A673 (cell line): ENCODE measurements at regions not wholly inside any gene's neighbourhood (a gene's known extent, or its start where the extent isn't known, plus 50 kb on each side); places are given as distances from the start of the nearest gene placed in this dataset.

ENCODE experiments used
- BruUV-seq: library from RNA; stranded (reverse); fragments of 400-500 nt; replicated peaks from 2 replicates; lab custom pipeline; 2021; lab: Mats Ljungman, UMichigan
- CTCF ChIA-PET: fragments of 300-600 bp; sonication (Branson Sonifier 250); formaldehyde crosslinking; loops from one replicate; lab custom pipeline; 2022; ENCODE audit warnings: antibody characterized with exemption; lab: Charles Lee
- POLR2A ChIA-PET: fragments of 300-600 bp; sonication (Branson Sonifier 250); formaldehyde crosslinking; loops from one replicate; lab custom pipeline; 2022; ENCODE audit warnings: antibody characterized with exemption; ENCODE audit not compliant: low non-redundant PET; lab: Charles Lee
- DNase-seq: peaks from one replicate; pipeline ENCODE4 v3.0.0-alpha.2; 2015; ENCODE audit warnings: low spot score
- H3K27ac ChIP-seq: fragments of 200-600 bp; sonication (generic); 2 replicates; pipeline ENCODE4 v1.5.1; 2016; ENCODE audit warnings: mixed run types, low read depth, mild to moderate bottlenecking, mixed read lengths, antibody characterized with exemption, low read length; ENCODE audit not compliant: poor library complexity, severe bottlenecking
- H3K27me3 ChIP-seq: fragments of 200-600 bp; sonication (generic); replicated peaks from 2 replicates; pipeline ENCODE4 v1.6.1; 2017; ENCODE audit warnings: mixed run types, low read depth, mild to moderate bottlenecking, mixed read lengths, antibody characterized with exemption, low read length; ENCODE audit not compliant: insufficient read depth, poor library complexity
- H3K36me3 ChIP-seq: fragments of 200-600 bp; sonication (generic); 2 replicates; pipeline ENCODE4 v1.6.1; 2016; ENCODE audit warnings: mixed run types, mild to moderate bottlenecking, mixed read lengths, antibody characterized with exemption, low read length; ENCODE audit not compliant: insufficient read depth, poor library complexity, severe bottlenecking
- H3K4me1 ChIP-seq: fragments of 200-600 bp; sonication (generic); 2 replicates; pipeline ENCODE4 v1.6.1; 2017; ENCODE audit warnings: mixed run types, mild to moderate bottlenecking, mixed read lengths, antibody characterized with exemption, low read length; ENCODE audit not compliant: insufficient read depth, poor library complexity, severe bottlenecking
- H3K4me3 ChIP-seq: fragments of 200-600 bp; sonication (generic); 2 replicates; pipeline ENCODE4 v1.5.1; 2016; ENCODE audit warnings: low read depth, mixed run types, mild to moderate bottlenecking, mixed read lengths, low read length; ENCODE audit not compliant: poor library complexity, severe bottlenecking
- H3K9me3 ChIP-seq: fragments of 200-600 bp; sonication (generic); 2 replicates; pipeline ENCODE4 v1.6.1; 2016; ENCODE audit warnings: mixed run types, low read depth, mild to moderate bottlenecking, mixed read lengths, antibody characterized with exemption, low read length; ENCODE audit not compliant: poor library complexity, severe bottlenecking
- CTCF ChIP-seq: fragments of 300-800, 200-600 bp; sonication (generic); conservative IDR thresholded peaks from 2 replicates; pipeline ENCODE4 v1.5.1; 2017; ENCODE audit warnings: low read depth, mild to moderate bottlenecking, antibody characterized with exemption, low read length, moderate library complexity, mixed read lengths
- EZH2 ChIP-seq: fragments of 200-600 bp; sonication (generic); IDR thresholded peaks from 2 replicates; pipeline ENCODE4 v1.6.1; 2017; ENCODE audit warnings: borderline replicate concordance, low read depth, mild to moderate bottlenecking, mixed read lengths, antibody characterized with exemption, low read length; ENCODE audit not compliant: poor library complexity, severe bottlenecking
- intact Hi-C: fragments of 100-400 bp; cut with micrococcal nuclease; formaldehyde crosslinking; loops from one replicate; pipeline ENCODE4 v1.10.0; 2022; ENCODE audit not compliant: unreplicated experiment

- Histone ChIP-seq H3K4me3 (no peak overlapping the region), H3K27me3 (no peaks in the 10 kb centered on the region), H3K9me3 (peaks cover 4% of the 10 kb centered on the region), H3K4me1 (peaks cover 21% of the 10 kb centered on the region), H3K27ac (peak overlapping the region; percentile 30), H3K36me3 (no peaks in the 10 kb centered on the region)
- BruUV-seq = no TSS peak
- ChIA-PET POLR2A (no interaction called here), CTCF (no interaction called here)
- no peak for TF ChIP-seq EZH2
- TF ChIP-seq CTCF = no peak
- intact Hi-C loops = no loop called here
- DNase-seq = no peak
Observed at GRCh38 chr3:34948517-34948916, 690.8 kb upstream of the ARPP21 start.

GRCh38 chr3:34955680-34956079 lies 683.6 kb upstream of the ARPP21 start:
- BruUV-seq = no TSS peak
- H3K27me3 ChIP-seq = no peaks in the 10 kb centered on the region
- CTCF ChIA-PET = no interaction called here
- no peaks in the 10 kb centered on the region for H3K36me3 ChIP-seq
- TF ChIP-seq EZH2 = no peak
- TF ChIP-seq CTCF = no peak
- intact Hi-C loops = no loop called here
- POLR2A ChIA-PET = no interaction called here
- H3K4me3 ChIP-seq = no peak overlapping the region
- H3K4me1 ChIP-seq = no peaks in the 10 kb centered on the region
- H3K9me3 ChIP-seq = no peaks in the 10 kb centered on the region
- no peak for DNase-seq
- H3K27ac ChIP-seq = no peak overlapping the region

GRCh38 chr3:34956511-34956910 lies 682.8 kb upstream of the ARPP21 start:
- no peak for TF ChIP-seq EZH2
- no peak for TF ChIP-seq CTCF
- no peaks in the 10 kb centered on the region for H3K9me3 ChIP-seq
- no peak for DNase-seq
- no peak overlapping the region for H3K27ac ChIP-seq
- BruUV-seq = no TSS peak
- POLR2A ChIA-PET = no interaction called here
- no peaks in the 10 kb centered on the region for H3K36me3 ChIP-seq
- no peaks in the 10 kb centered on the region for H3K4me1 ChIP-seq
- no peak overlapping the region for H3K4me3 ChIP-seq
- no peaks in the 10 kb centered on the region for H3K27me3 ChIP-seq
- intact Hi-C loops = no loop called here
- CTCF ChIA-PET = no interaction called here
